Upper lobe of left lung (tissue), 6 donors: ENCODE measurements at regions not wholly inside any gene's neighbourhood (a gene's known extent, or its start where the extent isn't known, plus 50 kb on each side); places are given as distances from the start of the nearest gene placed in this dataset.

Source experiments
- ATAC-seq, 2 donors: fragments of 200-7000 bp; cut with Tn5 transposase; one replicate each; pipeline ENCODE4 v1.9.1; 2022; ENCODE audit warnings: mild to moderate bottlenecking in 2 of 2, moderate library complexity in 2 of 2; ENCODE audit not compliant: low FRiP score in 2 of 2
- DNase-seq, 2 donors: peaks; one replicate each; pipeline ENCODE4 v3.0.0-alpha.2; 2019 to 2020
- H3K27ac ChIP-seq, 4 donors: fragments of 200-600 bp; sonication (generic); one replicate each; pipeline ENCODE4 v1.5.1; 2016 to 2019
- H3K27me3 ChIP-seq, 4 donors: fragments of 200-600 bp; sonication (generic); one replicate each; pipeline ENCODE4 v1.5.1; 2017 to 2019
- H3K36me3 ChIP-seq, 4 donors: fragments of 200-600 bp; sonication (generic); one replicate each; pipeline ENCODE4 v1.5.1; 2016 to 2019
- H3K4me1 ChIP-seq, 4 donors: fragments of 200-600 bp; sonication (generic); one replicate each; pipeline ENCODE4 v1.5.1; 2018 to 2019
- H3K4me3 ChIP-seq, 4 donors: fragments of 200-600 bp; sonication (generic); one replicate each; pipeline ENCODE4 v1.5.1; 2017 to 2019; ENCODE audit warnings: mild to moderate bottlenecking in 2 of 4, moderate library complexity in 1 of 4
- H3K9me3 ChIP-seq, 4 donors: fragments of 200-600 bp; sonication (generic); one replicate each; pipeline ENCODE4 v1.5.1; 2018 to 2019
- CTCF ChIP-seq, 6 experiments: fragments of 450-650 bp in 4 of 6; fragments of 200-600 bp in 2 of 6; sonication (generic) in 2 of 6; IDR thresholded peaks; one replicate each; pipeline ENCODE4 v1.5.1; 2016 to 2019; ENCODE audit warnings: antibody characterized with exemption in 6 of 6
- EP300 ChIP-seq, 4 donors: sonication (generic); formaldehyde crosslinking; IDR thresholded peaks; one replicate each; pipeline ENCODE4 v1.5.1; 2017; ENCODE audit warnings: antibody characterized with exemption in 4 of 4, control low read depth in 2 of 4
- POLR2A ChIP-seq, 4 donors: fragments of 450-650 bp; IDR thresholded peaks; one replicate each; pipeline ENCODE4 v1.5.1; 2016 to 2017; ENCODE audit warnings: antibody characterized with exemption in 4 of 4, mild to moderate bottlenecking in 2 of 4
- POLR2AphosphoS5 ChIP-seq, 2 donors: sonication (generic); formaldehyde crosslinking; IDR thresholded peaks; one replicate each; pipeline ENCODE4 v1.5.1; 2017; ENCODE audit warnings: antibody characterized with exemption in 2 of 2
- WGBS, 2 donors: methylation state at CpG; one replicate each; pipeline ENCODE4 v1.1.5; 2017 to 2018; 5-methylcytosine and 5-hydroxymethylcytosine counted together
- donor health status: DM: no; HTN: no; CAD: no; lungs with moderate emphysema.
- donor health status: DM: no; HTN: yes; CAD: no; lungs with severe emphysema.

- H3K4me3 ChIP-seq, result no peak overlapping the region
- H3K27me3 ChIP-seq, result no peaks in the 10 kb centered on the region
- 86 to 94% methylated on average over 1 of the region's 1 CpG for WGBS, 2 donors
- ATAC-seq, result no peak
- DNase-seq, result no peak
- TF ChIP-seq EP300 (IDR thresholded peaks at IDR 0.05), result no peak
- no peak for TF ChIP-seq CTCF (IDR thresholded peaks at IDR 0.05)
- no peaks in the 10 kb centered on the region for H3K4me1 ChIP-seq
- no peaks in the 10 kb centered on the region for H3K9me3 ChIP-seq
- H3K27ac ChIP-seq, result no peak overlapping the region
- no peaks in the 10 kb centered on the region for H3K36me3 ChIP-seq
Measured at GRCh38 chr1:98222706-98223105, 301.9 kb upstream of the DPYD start.

DNA sequence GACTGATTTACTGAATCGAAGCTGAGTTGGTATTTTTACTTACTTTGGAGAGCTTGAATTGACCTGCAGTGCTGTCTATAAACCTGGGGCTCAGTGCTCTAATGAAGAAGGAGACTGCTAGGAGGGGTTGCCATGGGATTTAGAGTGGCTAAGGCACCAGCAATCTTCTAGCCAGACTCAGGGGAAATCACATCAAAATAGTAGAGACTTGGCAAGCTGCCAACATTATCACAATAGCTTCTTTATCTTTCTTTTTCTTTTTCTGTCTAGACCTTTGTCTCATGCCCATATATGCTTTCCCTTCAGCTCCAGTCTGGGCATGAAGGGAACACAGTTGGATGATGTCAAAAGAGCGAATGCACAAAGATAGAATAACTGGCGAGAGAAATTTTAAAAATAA is 301.1 kb upstream of the DPYD start:
- ATAC-seq, result no peak
- DNase-seq, result no peak
- WGBS, 2 donors, result 84 to 87% methylated on average over 3 of the region's 3 CpGs

DNA sequence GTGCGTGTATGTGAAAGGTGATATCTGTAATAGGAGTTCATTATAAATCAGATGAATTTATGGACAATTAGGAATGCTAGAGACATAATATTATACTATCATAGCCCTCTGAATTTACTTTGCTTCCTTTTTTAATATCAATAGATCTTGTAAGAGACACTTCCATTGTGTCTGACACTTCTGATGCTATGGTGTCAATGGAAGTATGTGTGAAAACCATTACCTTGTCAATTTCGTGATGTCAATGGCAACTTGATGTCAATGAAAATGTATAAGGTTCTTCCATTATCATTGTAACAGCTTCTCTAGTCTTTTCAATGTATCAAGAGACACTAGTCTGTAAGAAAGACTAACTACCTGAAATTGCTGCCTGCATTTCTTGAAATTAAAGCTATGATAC is 296.8 kb upstream of the DPYD start:
- no peaks in the 10 kb centered on the region for H3K4me1 ChIP-seq
- H3K27ac ChIP-seq, result no peak overlapping the region
- DNase-seq (no peak), ATAC-seq (no peak)
- TF ChIP-seq POLR2AphosphoS5 (IDR thresholded peaks at IDR 0.05), result no peak
- TF ChIP-seq CTCF (IDR thresholded peaks at IDR 0.05), result no peak
- TF ChIP-seq EP300 (IDR thresholded peaks at IDR 0.05), result no peak
- no peak for TF ChIP-seq POLR2A (IDR thresholded peaks at IDR 0.05)
- no peak overlapping the region for H3K4me3 ChIP-seq
- no peaks in the 10 kb centered on the region for H3K27me3 ChIP-seq
- no peaks in the 10 kb centered on the region for H3K9me3 ChIP-seq
- H3K36me3 ChIP-seq, result no peaks in the 10 kb centered on the region
- WGBS, 2 donors, result 71 to 73% methylated on average over 2 of the region's 2 CpGs

More for the DNA sequence above, 301.1 kb upstream of the DPYD start:
- Histone ChIP-seq H3K27ac (no peak overlapping the region), H3K4me3 (no peak overlapping the region), H3K4me1 (no peaks in the 10 kb centered on the region), H3K9me3 (no peaks in the 10 kb centered on the region), H3K27me3 (no peaks in the 10 kb centered on the region), H3K36me3 (no peaks in the 10 kb centered on the region)
- TF ChIP-seq POLR2AphosphoS5 (IDR thresholded peaks at IDR 0.05) (no peak), POLR2A (IDR thresholded peaks at IDR 0.05) (no peak), CTCF (IDR thresholded peaks at IDR 0.05) (no peak), EP300 (IDR thresholded peaks at IDR 0.05) (no peak)

GRCh38 chr1:98216304-98216703 is 295.5 kb upstream of the DPYD start:
- Histone ChIP-seq H3K4me3 (no peak overlapping the region), H3K27me3 (no peaks in the 10 kb centered on the region), H3K27ac (no peak overlapping the region), H3K9me3 (no peaks in the 10 kb centered on the region), H3K4me1 (no peaks in the 10 kb centered on the region), H3K36me3 (no peaks in the 10 kb centered on the region)
- TF ChIP-seq EP300 (IDR thresholded peaks at IDR 0.05) (no peak), CTCF (IDR thresholded peaks at IDR 0.05) (no peak), POLR2AphosphoS5 (IDR thresholded peaks at IDR 0.05) (no peak), POLR2A (IDR thresholded peaks at IDR 0.05) (no peak)
- WGBS, 2 donors, result 77 to 79% methylated on average over 5 of the region's 5 CpGs
- no peak for DNase-seq
- ATAC-seq, result no peak

DNA sequence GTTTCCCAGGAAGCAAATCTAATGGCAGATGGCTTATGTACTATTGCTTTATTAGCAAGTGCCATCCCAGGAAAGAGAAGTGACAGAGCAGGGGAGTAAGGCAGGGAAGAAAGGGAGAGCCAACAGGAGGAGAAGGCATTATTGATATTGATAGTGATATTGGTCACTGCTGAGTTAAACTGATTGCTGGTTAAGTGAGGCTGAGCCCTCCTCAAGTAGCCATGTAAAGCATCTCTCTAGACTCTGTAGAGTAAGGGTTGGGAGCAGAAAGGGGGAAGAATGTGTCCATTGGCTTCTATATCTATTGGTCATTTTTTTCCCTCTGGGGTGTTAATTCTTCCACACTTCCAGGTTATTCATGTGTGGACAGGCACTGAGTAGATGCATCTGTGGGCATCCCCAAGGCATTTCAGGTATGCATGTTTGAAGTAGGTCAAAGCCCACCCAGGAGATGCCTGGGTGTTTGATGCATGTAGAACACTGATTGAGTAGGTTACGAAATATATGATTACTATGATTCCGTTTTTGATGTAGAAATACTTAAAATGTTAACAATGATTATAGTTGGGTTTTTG is 290.5 kb upstream of the DPYD start:
- Histone ChIP-seq H3K9me3 (no peaks in the 10 kb centered on the region), H3K27ac (no peak overlapping the region), H3K4me1 (no peaks in the 10 kb centered on the region), H3K36me3 (no peaks in the 10 kb centered on the region), H3K4me3 (no peak overlapping the region), H3K27me3 (no peaks in the 10 kb centered on the region)
- ATAC-seq (no peak), DNase-seq (no peak)
- no peak for TF ChIP-seq CTCF (IDR thresholded peaks at IDR 0.05)
- TF ChIP-seq EP300 (IDR thresholded peaks at IDR 0.05), result no peak
- no peak for TF ChIP-seq POLR2AphosphoS5 (IDR thresholded peaks at IDR 0.05)
- TF ChIP-seq POLR2A (IDR thresholded peaks at IDR 0.05), result no peak
- 82 to 87% methylated on average over 2 of the region's 2 CpGs for WGBS, 2 donors
